Mesenchymal stem cell (in vitro differentiated cells and primary cell): ENCODE measurements at regions not wholly inside any gene's neighbourhood (a gene's known extent, or its start where the extent isn't known, plus 50 kb on each side); places are given as distances from the start of the nearest gene placed in this dataset.

Experiments
- DNase-seq: peaks from one replicate; pipeline ENCODE4 v3.0.0-alpha.2; 2013
- H2AFZ ChIP-seq: one replicate; pipeline ENCODE4 v1.6.1; 2013; ENCODE audit warnings: low read depth, mild to moderate bottlenecking, control low read depth, inconsistent platforms, low read length, moderate library complexity
- H2AK5ac ChIP-seq: 2 replicates; pipeline ENCODE4 v1.6.1; 2013; ENCODE audit warnings: low read length, moderate library complexity, mild to moderate bottlenecking, inconsistent platforms; ENCODE audit not compliant: severe bottlenecking
- H2BK120ac ChIP-seq: one replicate; pipeline ENCODE4 v1.6.1; 2013; ENCODE audit warnings: low read depth, mild to moderate bottlenecking, inconsistent platforms, low read length, moderate library complexity
- H2BK12ac ChIP-seq, 2 experiments: one replicate each; pipeline ENCODE4 v1.6.1; 2013; ENCODE audit warnings: inconsistent platforms in 2 of 2, low read length in 2 of 2, mild to moderate bottlenecking in 2 of 2, moderate library complexity in 2 of 2, control low read depth in 1 of 2
- H2BK15ac ChIP-seq: one replicate; pipeline ENCODE4 v1.6.1; 2013; ENCODE audit warnings: mild to moderate bottlenecking, low read depth, inconsistent platforms; ENCODE audit not compliant: poor library complexity, severe bottlenecking
- H2BK5ac ChIP-seq: 2 replicates; pipeline ENCODE4 v1.6.1; 2013; ENCODE audit warnings: low read depth, mild to moderate bottlenecking, low read length, control low read depth, inconsistent platforms; ENCODE audit not compliant: poor library complexity, severe bottlenecking
- H3K14ac ChIP-seq, 2 experiments: one replicate each; pipeline ENCODE4 v1.6.1; 2013; ENCODE audit warnings: inconsistent platforms in 2 of 2, low read length in 2 of 2, control low read depth in 1 of 2, mild to moderate bottlenecking in 1 of 2, moderate library complexity in 1 of 2
- H3K18ac ChIP-seq, 2 experiments: one replicate each; pipeline ENCODE4 v1.6.1; 2013; ENCODE audit warnings: inconsistent platforms in 2 of 2, low read length in 2 of 2, control low read depth in 1 of 2, low read depth in 1 of 2, mild to moderate bottlenecking in 1 of 2
- H3K23ac ChIP-seq, 2 experiments: one replicate each; pipeline ENCODE4 v1.6.1; 2013; ENCODE audit warnings: inconsistent platforms in 2 of 2, low read length in 2 of 2, mild to moderate bottlenecking in 2 of 2, moderate library complexity in 2 of 2, control low read depth in 1 of 2
- H3K27ac ChIP-seq: 2 replicates; pipeline ENCODE4 v1.5.1; 2013; ENCODE audit warnings: mild to moderate bottlenecking, moderate library complexity, low read length, control low read depth, inconsistent platforms; ENCODE audit not compliant: poor library complexity, severe bottlenecking
- H3K27me3 ChIP-seq, 2 experiments: 2 replicates each; pipeline versions ENCODE4 v1.6.1 to v1.7.0; 2013; ENCODE audit warnings: low read length in 2 of 2, mild to moderate bottlenecking in 2 of 2, moderate library complexity in 2 of 2, control low read depth in 1 of 2, inconsistent platforms in 1 of 2; ENCODE audit not compliant: control insufficient read depth in 1 of 2, insufficient read depth in 1 of 2
- H3K36me3 ChIP-seq, 2 experiments: 2 replicates each; pipeline versions ENCODE4 v1.6.1 to v1.7.0; 2013; ENCODE audit warnings: low read length in 2 of 2, control low read depth in 1 of 2, inconsistent platforms in 1 of 2, low read depth in 1 of 2, mild to moderate bottlenecking in 1 of 2; ENCODE audit not compliant: insufficient read depth in 2 of 2, control insufficient read depth in 1 of 2
- H3K4ac ChIP-seq, 2 experiments: one replicate each; pipeline ENCODE4 v1.6.1; 2013; ENCODE audit warnings: inconsistent platforms in 2 of 2, low read length in 2 of 2, mild to moderate bottlenecking in 2 of 2, moderate library complexity in 2 of 2, control low read depth in 1 of 2, low read depth in 1 of 2
- H3K4me1 ChIP-seq: 2 replicates; pipeline ENCODE4 v1.6.1; 2013; ENCODE audit warnings: low read depth, low read length, control low read depth; ENCODE audit not compliant: control insufficient read depth, insufficient read depth
- H3K4me2 ChIP-seq: 2 replicates; pipeline ENCODE4 v1.6.1; 2013; ENCODE audit warnings: low read length, mild to moderate bottlenecking, inconsistent platforms; ENCODE audit not compliant: poor library complexity, severe bottlenecking
- H3K4me3 ChIP-seq, 2 experiments: 2 replicates each; pipeline versions ENCODE4 v1.5.1 to v1.7.0; 2013; ENCODE audit warnings: low read length in 2 of 2, mild to moderate bottlenecking in 2 of 2, control low read depth in 1 of 2, low read depth in 1 of 2; ENCODE audit not compliant: insufficient read depth in 1 of 2
- H3K79me1 ChIP-seq: replicated peaks from 2 replicates; pipeline ENCODE4 v1.6.1; 2013; ENCODE audit warnings: mild to moderate bottlenecking, control low read depth, low read length, inconsistent platforms; ENCODE audit not compliant: poor library complexity, severe bottlenecking
- H3K9ac ChIP-seq: 2 replicates; pipeline ENCODE4 v1.7.0; 2013; ENCODE audit warnings: mild to moderate bottlenecking, low read length, moderate library complexity
- H3K9me3 ChIP-seq: 2 replicates; pipeline ENCODE4 v1.7.0; 2013; ENCODE audit warnings: mild to moderate bottlenecking, low read length; ENCODE audit not compliant: control insufficient read depth
- H4K8ac ChIP-seq: one replicate; pipeline ENCODE4 v1.6.1; 2013; ENCODE audit warnings: inconsistent platforms, mild to moderate bottlenecking, low read length, moderate library complexity
- H4K91ac ChIP-seq: one replicate; pipeline ENCODE4 v1.6.1; 2013; ENCODE audit warnings: mild to moderate bottlenecking, low read length, inconsistent platforms
- WGBS: methylation state at CpG from one replicate; pipeline ENCODE4 v1.1.7; 2013; ENCODE audit warnings: mixed read lengths; 5-methylcytosine and 5-hydroxymethylcytosine counted together

- Histone ChIP-seq H2BK5ac (no peak overlapping the region), H2AK5ac (no peak overlapping the region), H3K14ac (no peak overlapping the region), H4K91ac (no peak overlapping the region), H3K9ac (no peak overlapping the region), H3K18ac (no peak overlapping the region), H3K27me3 (peaks cover 8 to 22% of the 10 kb centered on the region in 2 experiments), H2AFZ (no peak overlapping the region), H2BK15ac (no peak overlapping the region), H3K27ac (no peak overlapping the region), H3K23ac (no peak overlapping the region), H3K4me2 (no peak overlapping the region), H4K8ac (no peak overlapping the region), H3K4me3 (no peak overlapping the region), H2BK120ac (no peak overlapping the region), H3K36me3 (no peaks in the 10 kb centered on the region), H3K79me1 (no peaks in the 10 kb centered on the region), H3K4ac (no peak overlapping the region), H2BK12ac (no peak overlapping the region), H3K9me3 (no peaks in the 10 kb centered on the region), H3K4me1 (peaks cover 1% of the 10 kb centered on the region)
- WGBS = 89% methylated on average over 8 of the region's 9 CpGs
- DNase-seq = no peak
These were observed 142.8 kb downstream of the SOX1 start for GRCh38 chr13:112209711-112210110.

GRCh38 chr13:112210371-112210770 is 143.4 kb downstream of the SOX1 start:
- Histone ChIP-seq H3K27me3 (peaks cover 1 to 19% of the 10 kb centered on the region in 2 experiments), H2BK5ac (no peak overlapping the region), H3K79me1 (no peaks in the 10 kb centered on the region), H3K4me2 (no peak overlapping the region), H2AFZ (no peak overlapping the region), H3K18ac (no peak overlapping the region), H4K91ac (no peak overlapping the region), H3K23ac (no peak overlapping the region), H3K36me3 (no peaks in the 10 kb centered on the region), H3K4me1 (peaks cover 1% of the 10 kb centered on the region), H3K4ac (no peak overlapping the region), H3K9me3 (no peaks in the 10 kb centered on the region), H3K9ac (no peak overlapping the region), H2BK12ac (no peak overlapping the region), H2BK15ac (no peak overlapping the region), H2AK5ac (no peak overlapping the region), H4K8ac (no peak overlapping the region), H3K14ac (no peak overlapping the region), H2BK120ac (no peak overlapping the region), H3K27ac (no peak overlapping the region), H3K4me3 (no peak overlapping the region)
- 49% methylated on average over 11 of the region's 11 CpGs for WGBS
- no peak for DNase-seq

- H3K4me1 ChIP-seq = peaks cover 1% of the 10 kb centered on the region
- no peaks in the 10 kb centered on the region for H3K36me3 ChIP-seq
- no peak overlapping the region for H2BK12ac ChIP-seq
- no peak overlapping the region for H4K8ac ChIP-seq
- H3K14ac ChIP-seq = no peak overlapping the region
- no peak overlapping the region for H3K9ac ChIP-seq
- no peak overlapping the region for H2BK120ac ChIP-seq
- no peaks in the 10 kb centered on the region for H3K79me1 ChIP-seq
- H4K91ac ChIP-seq = no peak overlapping the region
- no peak overlapping the region for H3K27ac ChIP-seq
- peaks cover 0 to 2% of the 10 kb centered on the region in 2 experiments for H3K27me3 ChIP-seq
- H2AK5ac ChIP-seq = no peak overlapping the region
- H3K4me3 ChIP-seq = no peak overlapping the region
- no peak overlapping the region for H3K4me2 ChIP-seq
- WGBS = 75% methylated on average over 5 of the region's 5 CpGs
- no peak overlapping the region for H2AFZ ChIP-seq
- DNase-seq = no peak
- no peak overlapping the region for H2BK5ac ChIP-seq
- no peak overlapping the region for H2BK15ac ChIP-seq
- no peaks in the 10 kb centered on the region for H3K9me3 ChIP-seq
- H3K23ac ChIP-seq = no peak overlapping the region
- H3K18ac ChIP-seq = no peak overlapping the region
- H3K4ac ChIP-seq = no peak overlapping the region
These were observed 145.6 kb downstream of the SOX1 start for GRCh38 chr13:112212533-112212932.

- H2AK5ac ChIP-seq = no peak overlapping the region
- 78% methylated on average over 23 of the region's 24 CpGs for WGBS
- no peak overlapping the region for H3K23ac ChIP-seq
- no peak overlapping the region for H3K18ac ChIP-seq
- H4K91ac ChIP-seq = no peak overlapping the region
- H2BK15ac ChIP-seq = no peak overlapping the region
- H2BK5ac ChIP-seq = no peak overlapping the region
- H3K27ac ChIP-seq = no peak overlapping the region
- H3K79me1 ChIP-seq = no peaks in the 10 kb centered on the region
- no peak overlapping the region for H3K14ac ChIP-seq
- no peak overlapping the region for H2BK120ac ChIP-seq
- no peaks in the 10 kb centered on the region for H3K36me3 ChIP-seq
- H3K4ac ChIP-seq = no peak overlapping the region
- H3K27me3 ChIP-seq = peaks cover 0 to 2% of the 10 kb centered on the region in 2 experiments
- no peak overlapping the region for H3K4me2 ChIP-seq
- H2BK12ac ChIP-seq = no peak overlapping the region
- H3K4me3 ChIP-seq = no peak overlapping the region
- no peak overlapping the region for H4K8ac ChIP-seq
- DNase-seq = no peak
- no peaks in the 10 kb centered on the region for H3K9me3 ChIP-seq
- H3K4me1 ChIP-seq = peaks cover 1% of the 10 kb centered on the region
- no peak overlapping the region for H2AFZ ChIP-seq
- no peak overlapping the region for H3K9ac ChIP-seq
These were observed 146.7 kb downstream of the SOX1 start for GRCh38 chr13:112213467-112214255.
